Putamen (tissue), 1 donor: ENCODE measurements at regions not wholly inside any gene's neighbourhood (a gene's known extent, or its start where the extent isn't known, plus 50 kb on each side); places are given as distances from the start of the nearest gene placed in this dataset.
"Not testable (repeated sequence)": the region's sequence is repeated elsewhere in the genome, so short reads cannot be mapped to it uniquely, and the experiment has no call there.

ENCODE experiments used
- DNase-seq: peaks from one replicate; pipeline ENCODE4 v3.0.0-alpha.2; 2016; ENCODE audit warnings: low spot score

DNA sequence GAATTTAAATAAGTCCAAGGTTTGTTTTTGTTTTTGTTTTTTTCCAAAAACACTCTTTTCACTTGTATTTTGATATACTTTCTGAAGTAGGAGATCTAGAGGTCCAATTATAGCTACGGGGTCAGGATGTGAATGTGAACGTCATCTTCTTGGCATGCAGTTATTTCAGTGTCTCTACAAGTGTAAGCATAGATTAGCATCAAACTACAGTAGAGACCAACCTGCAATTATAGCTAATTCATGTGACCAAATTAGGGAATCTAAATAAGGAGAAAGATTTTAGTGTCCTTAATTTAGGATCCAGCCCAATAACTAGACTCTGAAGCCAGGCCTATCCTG is 107.3 kb upstream of the PALMD start:
- no peak for DNase-seq

DNA sequence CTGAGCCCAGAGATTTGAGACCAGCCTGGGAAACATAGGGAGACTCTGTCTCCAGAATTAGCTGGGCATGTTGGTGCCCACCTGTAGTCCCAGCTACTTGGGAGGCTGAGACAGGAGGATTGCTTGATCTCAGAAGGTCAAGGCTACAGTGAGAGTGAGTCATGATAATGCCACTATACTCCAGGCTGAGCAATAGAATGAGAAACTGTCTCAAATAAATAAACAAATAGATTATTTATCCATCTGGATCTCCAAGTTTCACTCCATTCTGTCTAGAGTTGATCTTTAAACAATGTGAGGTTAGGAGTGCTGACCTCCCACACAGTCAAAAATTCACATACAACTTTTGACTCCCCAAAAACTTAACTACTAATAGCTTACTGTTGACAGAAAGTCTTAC is 106.8 kb upstream of the PALMD start:
- DNase-seq, result no peak

DNA sequence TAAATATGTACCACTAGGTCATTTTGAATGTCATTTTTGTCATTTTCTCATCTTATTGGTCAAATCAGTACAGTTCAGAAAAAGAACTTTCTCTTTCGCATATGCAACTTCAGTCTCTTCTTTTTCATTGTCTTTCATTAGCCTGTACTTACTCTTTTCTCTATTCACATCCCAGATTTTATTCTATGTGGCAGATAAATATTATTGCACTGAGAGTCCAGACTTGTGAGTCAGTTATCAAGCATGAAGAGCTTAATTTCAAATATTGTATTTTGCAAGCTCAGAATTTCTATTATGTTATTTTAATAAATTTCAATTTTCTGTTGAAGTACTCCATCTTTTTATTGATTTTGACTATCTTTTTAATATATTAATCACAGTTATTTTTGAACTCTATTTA is 105.2 kb upstream of the PALMD start:
- no peak for DNase-seq

DNA sequence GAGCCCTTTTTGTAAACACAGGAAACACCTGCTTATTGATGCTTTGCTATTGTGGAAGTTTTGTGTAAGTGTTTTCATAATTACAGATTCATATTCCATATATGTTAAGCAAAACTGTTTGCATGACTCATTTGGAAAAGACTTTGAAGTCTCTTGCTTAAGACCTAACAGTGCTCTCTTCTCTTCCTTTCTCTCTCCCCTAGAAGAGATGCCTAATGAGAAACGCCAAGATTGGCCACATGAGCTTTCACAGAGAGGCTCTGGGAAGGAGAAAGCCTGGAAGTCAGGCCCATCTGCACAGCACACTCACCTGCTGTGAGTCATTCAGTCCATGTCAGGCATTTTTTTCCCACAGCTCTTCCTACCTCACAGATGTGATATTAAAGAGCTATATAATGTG is 101.6 kb upstream of the PALMD start:
- no peak for DNase-seq

DNA sequence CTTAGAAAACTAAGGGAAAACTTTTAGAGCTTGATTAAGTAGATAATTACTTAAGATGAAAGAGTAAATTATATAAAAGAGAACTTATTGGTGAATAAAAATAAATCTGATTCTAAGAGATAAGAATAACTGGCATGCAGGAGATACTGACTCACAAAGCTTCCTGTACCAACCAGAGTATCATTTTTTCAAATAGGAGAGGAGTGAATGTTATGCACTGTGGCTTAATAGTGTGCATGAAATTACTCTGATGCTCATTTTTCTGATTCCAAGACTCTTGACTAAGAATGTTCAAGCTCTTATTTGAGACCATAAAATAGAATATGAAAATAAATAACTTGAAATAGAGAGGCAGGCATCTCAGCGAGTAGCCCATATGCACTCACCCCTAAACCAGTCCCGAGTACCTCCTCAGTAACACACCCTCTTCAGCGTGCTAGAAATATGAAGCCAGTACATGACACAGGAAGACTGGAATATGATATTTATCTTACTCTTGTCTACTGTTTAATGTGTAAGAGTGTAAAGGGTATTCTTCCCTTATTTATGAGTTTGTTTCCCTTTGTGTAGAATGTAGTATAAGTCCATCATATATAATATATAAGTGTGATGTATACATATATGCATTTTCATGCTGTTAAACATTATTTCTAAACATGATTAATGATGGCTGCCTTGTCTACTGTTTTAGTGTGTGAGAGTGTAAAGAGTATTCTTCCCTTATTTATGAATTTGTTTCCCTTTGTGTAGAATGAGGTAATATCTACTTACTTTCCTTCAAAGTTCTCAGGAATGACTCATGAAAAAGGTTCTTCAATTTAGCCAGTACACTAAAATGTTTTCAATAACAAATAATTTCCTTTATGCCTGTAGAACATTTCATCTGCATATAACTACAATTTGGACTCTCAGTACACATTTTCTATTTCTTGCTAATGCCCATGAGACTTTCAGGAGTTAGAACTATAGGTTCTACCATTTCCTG is 99.2 kb upstream of the PALMD start:
- no peak for DNase-seq

DNA sequence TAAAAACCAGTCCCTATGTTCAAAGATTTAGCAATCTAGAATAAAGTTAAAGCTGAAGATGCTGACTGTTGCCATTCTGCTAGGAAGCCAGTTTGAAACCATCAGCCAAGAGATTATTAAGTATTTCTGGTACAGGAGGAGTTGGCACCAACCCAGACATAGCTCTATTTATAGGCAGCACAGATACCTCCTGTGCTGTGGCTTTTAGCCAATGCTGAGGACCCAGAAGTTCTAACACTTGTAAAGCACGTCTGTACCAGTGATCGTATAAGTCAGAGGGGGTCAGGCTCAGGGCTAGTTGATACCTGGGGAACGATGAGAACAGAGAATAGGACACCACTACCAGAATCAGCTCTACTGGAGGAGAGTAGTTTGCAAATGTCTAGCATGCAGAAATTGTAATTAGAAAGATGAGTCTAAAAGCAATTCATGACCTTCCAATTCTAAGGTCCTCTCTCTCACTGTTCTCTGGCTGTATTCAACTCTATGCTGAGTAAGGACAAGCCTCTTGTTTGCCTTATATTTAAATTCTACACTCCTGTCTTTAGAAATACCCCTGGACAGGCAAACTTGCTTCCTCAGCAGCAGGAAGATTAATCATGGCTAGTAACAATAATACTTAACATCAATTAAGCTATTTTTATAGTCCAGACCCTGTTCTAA is 96.8 kb upstream of the PALMD start:
- DNase-seq, result no peak

DNA sequence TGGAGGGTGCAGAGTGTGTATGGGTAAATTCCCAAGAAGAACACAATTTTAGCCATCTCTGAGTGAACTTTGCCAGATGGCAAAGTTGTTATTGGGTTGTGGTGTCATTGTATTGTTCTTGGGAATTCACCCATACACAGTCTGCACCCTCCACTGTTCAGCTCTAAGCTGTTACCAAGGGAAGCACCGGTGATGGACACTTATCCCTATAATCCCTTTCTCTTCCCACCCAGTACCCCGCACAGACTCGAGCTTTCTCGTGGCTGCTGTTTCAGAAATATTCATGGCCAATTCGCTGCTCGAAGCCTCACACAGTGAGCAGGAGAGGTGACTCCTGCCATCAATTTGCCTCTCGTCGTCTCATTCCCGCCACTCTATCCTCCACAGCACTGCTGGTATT is 95.7 kb upstream of the PALMD start:
- no peak for DNase-seq

DNA sequence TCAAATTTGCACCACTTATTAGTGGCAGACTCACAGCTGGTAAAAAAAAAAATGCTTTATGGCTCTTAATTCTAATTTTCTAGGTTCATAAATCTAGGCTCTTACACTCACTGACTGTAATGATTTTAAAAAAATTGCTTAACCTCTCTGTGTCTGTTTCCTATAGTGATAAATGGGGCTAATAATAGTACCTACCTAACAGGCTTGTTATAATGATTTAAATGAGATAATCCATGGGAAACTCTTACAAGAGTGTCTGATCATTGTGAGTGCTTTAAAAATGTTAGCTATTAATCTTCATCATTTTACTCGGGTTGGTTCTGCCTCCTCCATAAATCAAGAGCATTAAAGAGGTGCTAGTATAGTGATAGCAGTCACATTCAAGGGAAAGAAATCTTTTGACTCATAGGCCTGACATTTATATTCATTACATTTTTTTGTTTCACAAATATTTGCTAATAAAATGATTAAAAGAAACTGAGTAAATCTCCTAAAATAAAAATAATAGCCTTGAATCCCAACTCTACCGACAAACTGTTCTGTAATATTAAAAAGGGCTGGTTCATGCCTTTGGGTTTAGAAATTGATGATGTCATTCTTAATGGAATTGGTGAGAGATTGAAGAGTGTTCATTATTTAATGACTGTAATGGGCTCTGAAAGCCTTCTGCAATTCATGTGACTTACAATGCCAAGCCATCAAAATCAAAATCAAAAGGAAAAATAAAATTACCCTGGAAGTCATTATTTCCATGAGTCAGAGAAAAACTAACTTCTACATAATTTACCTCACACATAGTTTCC is 93.9 kb upstream of the PALMD start:
- no peak for DNase-seq

DNA sequence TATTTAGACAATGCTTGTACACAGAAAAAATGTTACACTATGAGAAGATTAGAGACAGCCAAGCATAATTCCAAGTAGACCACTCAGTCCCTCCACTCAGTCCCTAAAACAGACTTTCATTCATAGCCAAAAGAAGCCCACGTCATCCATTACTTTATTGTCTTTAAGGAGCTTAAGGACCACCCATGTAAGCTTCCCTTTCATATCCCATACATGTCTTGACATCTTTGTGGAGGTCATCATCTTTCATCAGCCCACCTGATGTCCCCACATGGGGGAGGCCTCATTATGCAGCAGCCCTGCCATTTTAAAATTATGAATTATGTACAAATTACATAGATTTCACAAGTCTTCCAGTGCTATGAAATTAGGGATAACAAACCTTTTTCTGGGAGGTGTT is 92.6 kb upstream of the PALMD start:
- no peak for DNase-seq

DNA sequence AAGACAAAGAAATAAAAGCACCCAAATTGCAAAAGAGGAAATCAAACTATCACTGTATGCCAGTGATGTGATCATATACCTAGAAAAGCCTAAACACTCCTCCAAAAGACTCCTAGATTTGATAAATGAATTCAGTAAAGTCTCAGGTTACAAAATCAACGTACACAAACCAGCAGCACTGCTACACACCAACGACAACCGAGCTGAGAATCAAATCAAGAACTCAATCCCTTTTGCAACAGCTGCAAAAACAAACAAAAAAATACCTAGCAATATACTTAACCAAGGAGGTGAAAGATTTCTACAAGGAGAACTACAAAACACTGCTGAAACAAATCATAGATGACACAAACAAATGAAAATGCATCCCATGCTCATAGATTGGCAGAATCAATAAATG is 92.1 kb upstream of the PALMD start:
- DNase-seq, result not testable (repeated sequence)

DNA sequence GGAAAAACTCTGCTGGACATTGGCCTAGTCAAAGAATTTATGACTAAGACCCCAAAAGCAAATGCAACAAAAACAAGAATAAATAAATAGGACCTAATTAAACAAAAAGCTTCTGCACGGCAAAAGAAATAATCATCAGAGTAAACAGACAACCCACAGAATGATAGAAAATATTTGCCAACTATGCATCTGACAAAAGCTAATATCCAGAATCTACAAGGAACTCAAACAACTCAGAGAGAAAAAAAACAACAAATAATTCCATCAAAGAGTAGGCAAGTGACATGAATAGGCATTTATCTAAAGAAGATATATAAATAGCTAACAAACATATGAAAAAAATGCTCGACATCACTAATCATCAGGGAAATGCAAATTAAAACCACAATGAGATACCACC is 91.2 kb upstream of the PALMD start:
- no peak for DNase-seq

DNA sequence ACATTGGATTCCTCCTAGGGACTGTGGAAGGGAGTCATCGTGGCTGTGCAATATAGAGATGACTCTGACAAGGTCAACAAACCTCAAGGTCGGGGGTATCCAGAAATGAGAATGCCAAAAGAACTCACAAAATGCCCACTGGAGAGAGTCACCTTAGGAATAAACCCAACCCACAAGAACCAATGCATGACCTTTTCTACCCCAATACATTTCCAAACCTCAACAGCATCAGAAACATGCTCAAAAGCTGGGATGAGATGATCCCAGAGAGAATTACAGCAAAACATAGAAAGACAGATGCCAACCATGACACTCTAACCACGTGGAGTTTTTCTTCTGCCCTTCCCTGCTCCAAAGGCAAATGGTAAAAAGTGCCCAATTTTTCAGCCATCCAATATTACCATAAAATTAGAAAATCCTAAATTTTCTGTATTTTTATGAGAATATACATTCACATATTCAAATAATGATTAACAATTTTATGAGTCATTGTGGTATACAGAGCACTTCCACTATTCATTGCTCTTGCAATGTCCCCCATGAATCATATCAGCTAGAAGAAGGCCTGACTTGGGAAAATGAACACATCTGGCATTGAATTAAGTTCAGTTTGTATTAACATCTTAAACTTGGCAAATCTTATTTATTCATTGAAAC is 88.2 kb upstream of the PALMD start:
- no peak for DNase-seq

DNA sequence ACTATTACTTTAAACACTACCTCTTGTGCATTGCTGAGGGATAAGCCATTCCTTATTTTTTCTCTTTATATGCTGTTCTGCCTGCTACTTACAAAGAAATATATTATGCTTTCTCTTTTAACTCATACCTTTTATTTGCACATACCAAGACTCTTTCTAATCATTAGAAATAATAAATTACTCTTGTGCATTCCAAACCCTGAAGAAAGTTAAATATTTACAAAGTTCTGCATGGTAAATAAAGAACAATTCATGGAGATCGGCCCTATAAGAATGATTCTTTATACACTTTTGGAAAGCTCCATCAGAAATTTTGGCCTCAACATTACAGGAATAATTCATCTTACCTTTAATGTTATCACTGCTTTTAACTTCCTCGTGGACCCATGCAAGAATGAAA is 86.7 kb upstream of the PALMD start:
- DNase-seq, result no peak

DNA sequence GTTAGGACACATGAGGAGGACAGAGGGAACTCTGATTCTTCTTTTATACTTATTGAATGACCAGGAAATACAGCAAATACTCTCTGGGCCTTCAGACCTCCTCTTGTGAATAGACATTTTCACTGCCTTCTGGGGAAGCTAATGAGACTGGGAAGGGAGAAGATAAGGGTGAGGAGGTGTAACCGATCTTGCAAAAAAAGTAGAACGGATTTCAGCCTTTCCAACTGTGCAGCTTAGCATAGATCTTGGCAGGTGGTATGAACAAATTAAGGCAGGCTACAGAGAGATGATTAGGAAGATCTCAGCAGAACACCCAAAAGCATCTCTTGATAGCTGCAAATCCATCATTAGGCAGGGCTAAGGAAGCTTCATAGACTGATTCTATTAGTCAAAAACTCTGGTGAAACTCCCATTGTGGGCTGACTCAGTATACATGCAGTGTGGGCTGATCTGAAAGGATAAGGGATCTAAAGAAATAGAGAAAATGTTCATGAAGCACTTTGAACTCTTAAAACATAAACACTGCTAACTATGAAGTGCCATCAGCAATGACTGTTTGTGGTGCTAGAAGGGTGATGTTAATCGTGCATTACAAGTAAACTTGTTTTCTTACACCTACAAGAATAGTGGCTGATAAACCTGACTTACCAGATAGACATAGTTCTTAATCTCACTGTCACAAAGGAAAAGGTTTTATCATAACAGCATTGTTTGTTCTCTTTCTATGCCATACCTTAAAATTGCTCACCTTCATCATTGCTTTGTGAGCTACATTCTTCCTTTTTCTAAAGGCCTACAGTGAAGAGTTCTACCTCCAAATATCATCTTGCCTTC is 85.5 kb upstream of the PALMD start:
- DNase-seq, result no peak

DNA sequence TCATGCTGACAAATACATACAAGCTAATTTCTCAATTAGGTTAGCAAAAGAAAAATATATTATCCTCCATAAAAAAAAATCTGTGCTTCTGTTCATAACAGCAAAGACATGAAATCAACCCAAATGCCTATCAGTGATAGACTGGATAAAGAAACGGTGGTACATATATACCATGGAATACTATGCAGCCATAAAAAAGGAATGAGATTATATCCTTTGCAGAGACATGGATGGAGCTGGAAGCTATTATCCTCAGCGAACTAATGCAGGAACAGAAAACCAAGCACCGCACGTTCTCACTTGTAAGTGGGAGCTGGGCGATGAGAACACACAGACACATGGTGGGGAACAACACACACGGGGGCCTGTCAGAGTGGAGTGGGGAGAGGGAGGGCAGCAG is 84.0 kb upstream of the PALMD start:
- no peak for DNase-seq

DNA sequence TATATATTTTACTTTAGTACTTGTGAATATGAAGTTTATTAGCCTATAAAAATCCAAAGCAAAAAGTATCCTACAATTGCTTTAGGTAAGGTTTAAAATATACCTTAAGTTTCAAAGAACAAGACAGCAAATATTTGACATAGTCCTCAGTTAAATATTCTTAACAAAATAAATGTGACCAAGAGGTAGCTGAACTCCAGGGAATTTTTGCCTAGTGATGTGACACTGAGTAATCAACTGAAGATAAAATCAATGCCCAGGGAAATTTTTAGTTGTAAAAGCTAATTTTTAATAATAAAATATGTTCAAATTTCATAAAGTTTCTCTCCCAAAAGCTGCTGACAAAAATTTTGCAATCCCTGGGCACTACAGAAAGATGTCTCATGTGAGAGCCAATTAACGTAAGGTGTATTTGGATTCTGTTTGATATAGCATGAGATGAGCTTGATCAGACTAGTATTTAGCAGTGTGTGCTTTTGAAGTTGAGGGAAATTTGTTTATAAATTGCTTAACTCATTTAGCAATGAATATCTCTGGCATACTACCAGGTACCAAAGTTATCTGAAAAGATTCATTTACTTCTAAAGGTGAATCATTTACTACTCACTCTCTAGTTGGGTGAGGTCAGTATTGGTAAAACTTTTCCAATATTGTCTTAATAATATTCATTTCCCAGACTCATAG is 80.2 kb upstream of the PALMD start:
- no peak for DNase-seq

DNA sequence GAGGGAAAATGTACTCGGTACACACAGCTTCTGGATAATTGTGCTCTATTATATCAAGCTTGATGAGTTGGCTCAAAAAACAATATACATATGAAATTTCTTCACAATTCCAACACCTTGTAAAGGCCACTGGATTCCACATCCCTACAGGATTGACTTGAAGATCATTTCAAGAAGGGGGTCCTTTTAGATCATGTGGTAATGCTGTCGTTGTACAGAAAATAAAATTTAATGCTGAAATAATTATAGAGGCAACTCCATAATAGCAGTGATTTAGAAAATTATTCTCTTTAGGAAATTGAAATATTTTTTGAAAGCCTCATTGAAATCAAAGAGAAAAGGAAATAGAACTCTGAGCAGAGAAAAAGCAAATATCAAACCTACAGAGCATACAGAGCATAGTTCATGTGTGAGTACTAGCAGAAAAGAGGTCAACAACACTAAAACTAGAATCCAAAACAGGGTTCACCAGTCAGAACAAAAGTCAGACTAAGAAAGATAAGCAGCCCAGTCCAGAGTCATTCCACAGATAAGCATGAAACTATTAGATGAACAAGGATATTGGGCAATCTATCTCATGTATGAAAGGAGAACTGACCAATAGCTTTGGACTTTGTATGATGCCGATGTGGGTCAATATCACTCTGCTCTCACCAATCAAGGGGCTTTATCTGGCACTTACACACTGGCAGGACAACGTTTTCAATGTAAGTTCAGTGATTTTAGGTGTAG is 79.5 kb upstream of the PALMD start:
- no peak for DNase-seq

DNA sequence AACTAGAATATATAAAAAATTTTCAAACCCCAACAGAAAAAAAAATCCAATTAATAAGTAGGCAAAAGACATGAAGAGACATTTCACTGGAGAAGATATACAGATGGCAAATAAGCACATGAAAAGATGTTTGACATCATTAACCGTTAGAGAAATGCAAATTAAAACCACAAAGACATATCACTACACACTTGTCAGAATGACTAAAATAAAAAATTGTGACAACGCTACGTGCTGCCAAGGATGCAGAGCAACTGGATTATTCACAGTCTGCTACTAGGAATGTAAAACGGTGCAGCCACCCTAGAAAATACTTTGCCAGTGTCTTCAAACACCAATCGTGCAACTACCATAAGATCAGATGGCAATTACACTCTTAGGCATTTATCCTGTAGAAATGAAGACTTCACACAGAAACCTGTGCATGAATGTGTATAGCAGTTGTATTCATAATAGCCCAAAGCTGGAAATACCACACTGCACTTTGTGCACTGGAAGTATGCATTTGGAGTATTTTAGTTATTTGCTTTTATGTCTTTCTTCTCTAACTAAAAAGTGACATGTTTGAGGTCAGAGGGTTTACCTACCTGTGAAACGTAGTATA is 75.3 kb upstream of the PALMD start:
- DNase-seq, result no peak

DNA sequence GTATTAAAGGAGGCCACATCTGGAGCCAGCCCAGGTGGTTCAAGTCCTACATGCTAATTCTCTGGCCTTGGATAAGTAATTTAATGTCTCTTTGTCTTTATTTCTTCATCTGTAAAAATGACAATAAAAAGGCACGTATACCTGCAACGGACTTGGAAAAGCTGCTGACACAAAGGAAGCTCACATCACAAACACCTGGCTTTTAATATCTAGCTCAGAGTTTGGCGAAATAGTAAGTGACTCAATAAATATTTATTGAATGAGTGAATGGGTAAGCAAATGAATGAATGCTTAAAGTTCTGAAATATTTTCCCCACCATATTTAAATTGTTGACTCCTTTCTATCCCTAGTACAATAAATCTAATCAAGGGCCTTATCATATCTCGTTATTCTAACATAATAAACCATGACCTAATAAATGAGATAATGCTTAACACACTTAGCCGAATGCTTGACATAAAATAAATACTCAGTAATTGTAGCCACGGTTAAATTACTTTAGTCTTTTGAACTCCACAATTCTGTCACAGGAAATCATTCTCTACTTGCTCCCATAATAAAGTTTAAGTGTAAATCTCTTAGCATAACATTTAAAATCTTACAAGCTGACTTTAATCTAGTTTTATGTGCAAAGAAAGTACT is 74.7 kb upstream of the PALMD start:
- no peak for DNase-seq
